GM20000 (cell line): ENCODE measurements at regions not wholly inside any gene's neighbourhood (a gene's known extent, or its start where the extent isn't known, plus 50 kb on each side); places are given as distances from the start of the nearest gene placed in this dataset.

Experiments used
- DNase-seq: peaks from one replicate; pipeline ENCODE4 v3.0.0; 2012; ENCODE audit warnings: low spot score
- CTCF ChIP-seq: IDR thresholded peaks from 2 replicates; pipeline ENCODE4 v1.5.1; 2012; ENCODE audit warnings: mild to moderate bottlenecking, control low read depth; ENCODE audit errors: extremely low read depth, missing control alignments

- TF ChIP-seq CTCF, result no peak
- DNase-seq, result no peak
Measured at GRCh38 chr12:41907021-41907420, 237.7 kb downstream of the GXYLT1 start.

- TF ChIP-seq CTCF, result no peak
- no peak for DNase-seq
Measured at GRCh38 chr12:41905759-41906297, 238.8 kb downstream of the GXYLT1 start.

GRCh38 chr12:41905073-41905758, 239.5 kb downstream of the GXYLT1 start:
- TF ChIP-seq CTCF, result no peak
- no peak for DNase-seq

- DNase-seq, result no peak
Measured at GRCh38 chr12:41904041-41904440, 240.6 kb downstream of the GXYLT1 start.

GRCh38 chr12:41903014-41903708, 241.5 kb downstream of the GXYLT1 start:
- TF ChIP-seq CTCF, result no peak
- DNase-seq, result no peak

More at GRCh38 chr12:41904041-41904440, 240.6 kb downstream of the GXYLT1 start:
- no peak for TF ChIP-seq CTCF

- no peak for TF ChIP-seq CTCF
- DNase-seq, result no peak
Measured at GRCh38 chr12:41899577-41899976, 245.1 kb downstream of the GXYLT1 start.

GRCh38 chr12:41897593-41897992, 247.1 kb downstream of the GXYLT1 start:
- no peak for DNase-seq
- no peak for TF ChIP-seq CTCF
